Adrenal gland (tissue), 9 donors: ENCODE measurements at regions not wholly inside any gene's neighbourhood (a gene's known extent, or its start where the extent isn't known, plus 50 kb on each side); places are given as distances from the start of the nearest gene placed in this dataset.

Experiments
- DNase-seq, 7 donors: peaks; one replicate each; pipeline ENCODE4 v3.0.0-alpha.2; 2019 to 2020
- H3K27ac ChIP-seq, 5 donors: fragments of 200-600 bp; sonication (generic) in 4 of 5; 1 replicate in 3 of 5; 2 replicates in 2 of 5; pipeline versions ENCODE4 v1.5.1 to v1.8.0; 2016 to 2020; ENCODE audit warnings: mild to moderate bottlenecking in 1 of 5
- H3K27me3 ChIP-seq: fragments of 200-600 bp; 2 replicates; pipeline ENCODE4 v1.8.0; 2021
- H3K36me3 ChIP-seq, 2 donors: fragments of 200-600 bp; replicated peaks in 1 of 2; 1 replicate in 1 of 2; 2 replicates in 1 of 2; pipeline versions ENCODE4 v1.5.1 to v1.8.0; 2018 to 2022
- H3K4me1 ChIP-seq, 2 donors: fragments of 200-600 bp; replicated peaks in 1 of 2; 1 replicate in 1 of 2; 2 replicates in 1 of 2; pipeline versions ENCODE4 v1.5.1 to v1.8.0; 2018 to 2021
- H3K4me3 ChIP-seq, 4 donors: fragments of 200-600 bp; sonication (generic) in 3 of 4; one replicate each; pipeline ENCODE4 v1.5.1; 2016 to 2018
- H3K9me3 ChIP-seq, 3 donors: fragments of 200-600 bp; sonication (generic) in 1 of 3; replicated peaks in 1 of 3; 1 replicate in 2 of 3; 2 replicates in 1 of 3; pipeline versions ENCODE4 v1.5.1 to v1.8.0; 2016 to 2021
- POLR2A ChIP-seq, 2 donors: fragments of 450-650 bp; IDR thresholded peaks; one replicate each; pipeline ENCODE4 v1.6.1; 2017; ENCODE audit warnings: antibody characterized with exemption in 2 of 2, mild to moderate bottlenecking in 2 of 2, moderate library complexity in 1 of 2
- WGBS, 4 donors: extraction: QIAGEN DNeasy Blood & Tissue Kit in 2 of 4; methylation state at CpG; one replicate each; pipeline versions ENCODE4 v1.1.5 to v1.1.7; 2013 to 2017; 5-methylcytosine and 5-hydroxymethylcytosine counted together
- intact Hi-C, 2 donors: fragments of 100-400 bp; cut with DNase I; formaldehyde crosslinking; loops; one replicate each; pipeline versions ENCODE4 v1.14.1 to v1.15.0; 2022 to 2023
- TF ChIP-seq, protein P1 (sequence below), 6 experiments: fragments of 450-650 bp in 4 of 6; fragments of 200-600 bp in 2 of 6; sonication (generic) in 1 of 6; IDR thresholded peaks; 1 replicate in 5 of 6; 2 replicates in 1 of 6; pipeline versions ENCODE4 v1.5.1 to v1.8.0; 2016 to 2021; ENCODE audit warnings: antibody characterized with exemption in 6 of 6, mild to moderate bottlenecking in 2 of 6, moderate library complexity in 1 of 6
- donor health status: healthy with polysubstance abuse.
- donor health status: Bipolar disorder and iron deficiency.
- donor health status: DM: yes; HTN: yes; CAD: no.
- donor health status: DM: no; HTN: no; CAD: no.
- donor health status: DM: no; HTN: no; CAD: no.

DNA sequence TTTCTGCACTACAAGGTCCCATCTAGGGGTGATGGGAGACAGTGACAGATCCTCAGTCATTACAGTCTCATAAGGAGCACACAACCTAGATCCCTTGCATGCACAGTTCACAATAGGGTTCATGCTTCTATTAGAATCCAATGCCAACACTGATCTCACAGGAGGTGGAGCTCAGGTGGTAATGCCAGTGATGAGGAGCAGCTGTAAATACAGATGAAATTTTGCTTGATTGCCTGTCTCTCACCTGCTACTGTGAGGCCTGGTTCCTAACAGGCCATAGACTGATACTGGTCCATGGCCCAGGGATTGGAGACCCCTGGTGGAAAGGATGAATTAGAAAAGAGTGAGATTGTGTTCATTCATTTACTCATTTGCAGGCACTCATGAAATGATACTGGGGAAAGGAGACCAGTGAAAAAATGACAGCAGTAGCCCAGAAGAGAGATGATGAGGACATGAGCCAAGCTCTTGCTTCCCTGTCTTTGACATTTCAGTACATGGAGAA is 251.6 kb upstream of the DUSP10 start:
- Histone ChIP-seq H3K27me3 (no peaks in the 10 kb centered on the region), H3K9me3 (no peaks in the 10 kb centered on the region), H3K4me1 (no peaks in the 10 kb centered on the region), H3K36me3 (no peaks in the 10 kb centered on the region), H3K4me3 (no peak overlapping the region), H3K27ac (no peak overlapping the region)
- DNase-seq: no peak
- intact Hi-C loops: no loop called here
- no peak for TF ChIP-seq POLR2A (IDR thresholded peaks at IDR 0.05)
- TF ChIP-seq, protein P1, sequence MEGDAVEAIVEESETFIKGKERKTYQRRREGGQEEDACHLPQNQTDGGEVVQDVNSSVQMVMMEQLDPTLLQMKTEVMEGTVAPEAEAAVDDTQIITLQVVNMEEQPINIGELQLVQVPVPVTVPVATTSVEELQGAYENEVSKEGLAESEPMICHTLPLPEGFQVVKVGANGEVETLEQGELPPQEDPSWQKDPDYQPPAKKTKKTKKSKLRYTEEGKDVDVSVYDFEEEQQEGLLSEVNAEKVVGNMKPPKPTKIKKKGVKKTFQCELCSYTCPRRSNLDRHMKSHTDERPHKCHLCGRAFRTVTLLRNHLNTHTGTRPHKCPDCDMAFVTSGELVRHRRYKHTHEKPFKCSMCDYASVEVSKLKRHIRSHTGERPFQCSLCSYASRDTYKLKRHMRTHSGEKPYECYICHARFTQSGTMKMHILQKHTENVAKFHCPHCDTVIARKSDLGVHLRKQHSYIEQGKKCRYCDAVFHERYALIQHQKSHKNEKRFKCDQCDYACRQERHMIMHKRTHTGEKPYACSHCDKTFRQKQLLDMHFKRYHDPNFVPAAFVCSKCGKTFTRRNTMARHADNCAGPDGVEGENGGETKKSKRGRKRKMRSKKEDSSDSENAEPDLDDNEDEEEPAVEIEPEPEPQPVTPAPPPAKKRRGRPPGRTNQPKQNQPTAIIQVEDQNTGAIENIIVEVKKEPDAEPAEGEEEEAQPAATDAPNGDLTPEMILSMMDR (IDR thresholded peaks at IDR 0.05): no peak

DNA sequence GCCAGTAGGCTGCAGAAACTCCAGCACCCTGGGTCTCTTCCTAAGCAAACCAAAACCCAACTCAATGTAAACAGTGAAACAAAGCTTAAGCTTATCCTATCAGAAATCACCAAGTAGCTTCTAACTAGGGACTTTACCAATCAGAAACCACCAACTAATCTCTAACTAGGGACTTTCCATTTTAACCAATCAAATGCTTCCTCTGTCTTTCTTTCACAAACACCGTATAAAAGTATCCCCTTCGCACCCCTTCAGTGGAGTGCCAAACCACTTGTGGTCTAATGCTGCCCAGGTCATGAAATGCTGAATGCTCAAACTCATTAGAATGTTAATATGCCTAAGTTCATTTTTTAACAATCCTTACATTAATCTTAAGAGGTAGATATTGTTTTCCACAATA is 250.5 kb upstream of the DUSP10 start:
- no peaks in the 10 kb centered on the region for H3K36me3 ChIP-seq
- H3K4me1 ChIP-seq: no peaks in the 10 kb centered on the region
- intact Hi-C loops: no loop called here
- WGBS, 4 donors: 85 to 94% (median 89%) methylated on average over 2 of the region's 2 CpGs
- H3K9me3 ChIP-seq: no peaks in the 10 kb centered on the region
- H3K27ac ChIP-seq: no peak overlapping the region
- no peak for DNase-seq
- TF ChIP-seq, protein P1 (IDR thresholded peaks at IDR 0.05): no peak
- TF ChIP-seq POLR2A (IDR thresholded peaks at IDR 0.05): no peak
- H3K27me3 ChIP-seq: no peaks in the 10 kb centered on the region
- H3K4me3 ChIP-seq: no peak overlapping the region

DNA sequence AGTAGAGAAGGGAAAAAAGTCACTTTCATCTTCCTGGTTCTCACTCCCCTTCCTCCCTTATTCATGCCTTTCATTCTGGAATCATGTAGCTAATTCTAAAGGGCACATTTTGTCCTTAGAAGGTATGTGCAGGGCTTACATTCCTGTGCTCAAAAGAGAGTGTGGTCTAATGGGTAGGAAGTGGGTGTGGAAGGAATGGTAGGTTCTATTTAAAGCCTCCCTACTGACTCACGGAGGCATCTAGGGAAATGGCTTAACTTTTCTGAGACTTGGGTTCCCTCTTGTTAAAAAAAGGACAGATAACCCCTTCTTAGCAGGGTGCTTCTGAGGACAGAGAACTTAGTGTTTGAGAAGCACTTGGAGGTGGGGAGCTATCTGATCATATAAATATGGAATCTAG is 249.3 kb upstream of the DUSP10 start:
- intact Hi-C loops: no loop called here
- no peak overlapping the region for H3K4me3 ChIP-seq
- no peaks in the 10 kb centered on the region for H3K27me3 ChIP-seq
- 66 to 88% (median 67%) methylated on average over 1 of the region's 1 CpG for WGBS, 4 donors
- no peak overlapping the region for H3K27ac ChIP-seq
- no peaks in the 10 kb centered on the region for H3K4me1 ChIP-seq
- DNase-seq: no peak
- H3K9me3 ChIP-seq: no peaks in the 10 kb centered on the region
- H3K36me3 ChIP-seq: no peaks in the 10 kb centered on the region
- no peak for TF ChIP-seq POLR2A (IDR thresholded peaks at IDR 0.05)
- TF ChIP-seq, protein P1 (IDR thresholded peaks at IDR 0.05): no peak

DNA sequence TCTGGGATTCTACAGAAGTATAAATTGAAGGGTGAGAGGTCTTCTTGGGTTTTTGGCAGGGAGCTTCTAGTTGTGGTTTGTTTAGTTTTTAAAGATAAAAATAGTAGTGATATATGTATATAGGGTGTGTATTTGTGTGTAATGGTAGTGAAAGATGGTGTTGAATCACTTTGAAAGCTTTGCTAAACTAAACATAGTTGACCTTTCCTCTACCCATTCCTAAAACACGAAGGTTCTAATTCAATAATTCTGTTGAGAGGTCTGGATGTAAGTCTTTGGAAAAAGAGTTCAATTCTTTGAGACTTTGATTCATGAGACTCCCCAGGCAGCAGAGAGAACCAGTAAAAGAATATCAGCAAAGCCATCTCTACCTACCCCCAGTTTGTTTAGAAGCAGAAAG is 247.9 kb upstream of the DUSP10 start:
- Histone ChIP-seq H3K9me3 (no peaks in the 10 kb centered on the region), H3K27ac (no peak overlapping the region), H3K36me3 (no peaks in the 10 kb centered on the region), H3K4me1 (no peaks in the 10 kb centered on the region), H3K4me3 (no peak overlapping the region), H3K27me3 (no peaks in the 10 kb centered on the region)
- intact Hi-C loops: no loop called here
- TF ChIP-seq POLR2A (IDR thresholded peaks at IDR 0.05): no peak
- TF ChIP-seq, protein P1 (IDR thresholded peaks at IDR 0.05): no peak
- 63 to 78% (median 73%) methylated on average over 1 of the region's 1 CpG for WGBS, 4 donors
- DNase-seq: no peak
